ENCODE measurements at regions not wholly inside any gene's neighbourhood (a gene's known extent, or its start where the extent isn't known, plus 50 kb on each side); places are given as distances from the start of the nearest gene placed in this dataset.

DNA sequence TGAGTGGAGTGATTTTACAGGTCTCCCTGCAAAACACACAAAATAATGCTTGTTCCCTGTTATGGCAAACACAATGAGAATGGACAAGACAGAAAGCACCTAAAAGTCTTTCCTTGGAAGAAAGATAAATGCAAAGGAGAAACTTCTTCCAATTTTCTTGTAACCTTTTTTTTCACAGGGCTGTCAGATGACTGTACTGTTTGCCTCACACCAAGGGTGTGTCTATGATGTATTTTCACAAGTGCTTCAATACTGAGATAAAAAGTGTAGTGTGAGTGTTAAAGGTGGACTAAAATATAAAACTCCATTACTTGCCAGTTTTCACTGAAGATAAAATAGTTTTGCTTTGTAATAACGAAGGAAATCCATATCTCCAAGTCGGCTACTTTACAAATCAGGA lies 194.5 kb downstream of the CENPW start:
- FAIRE-seq (no peak), DNase-seq (ENCODE audit: insufficient read length, low spot score) (no peak)
- TF ChIP-seq, protein P1, sequence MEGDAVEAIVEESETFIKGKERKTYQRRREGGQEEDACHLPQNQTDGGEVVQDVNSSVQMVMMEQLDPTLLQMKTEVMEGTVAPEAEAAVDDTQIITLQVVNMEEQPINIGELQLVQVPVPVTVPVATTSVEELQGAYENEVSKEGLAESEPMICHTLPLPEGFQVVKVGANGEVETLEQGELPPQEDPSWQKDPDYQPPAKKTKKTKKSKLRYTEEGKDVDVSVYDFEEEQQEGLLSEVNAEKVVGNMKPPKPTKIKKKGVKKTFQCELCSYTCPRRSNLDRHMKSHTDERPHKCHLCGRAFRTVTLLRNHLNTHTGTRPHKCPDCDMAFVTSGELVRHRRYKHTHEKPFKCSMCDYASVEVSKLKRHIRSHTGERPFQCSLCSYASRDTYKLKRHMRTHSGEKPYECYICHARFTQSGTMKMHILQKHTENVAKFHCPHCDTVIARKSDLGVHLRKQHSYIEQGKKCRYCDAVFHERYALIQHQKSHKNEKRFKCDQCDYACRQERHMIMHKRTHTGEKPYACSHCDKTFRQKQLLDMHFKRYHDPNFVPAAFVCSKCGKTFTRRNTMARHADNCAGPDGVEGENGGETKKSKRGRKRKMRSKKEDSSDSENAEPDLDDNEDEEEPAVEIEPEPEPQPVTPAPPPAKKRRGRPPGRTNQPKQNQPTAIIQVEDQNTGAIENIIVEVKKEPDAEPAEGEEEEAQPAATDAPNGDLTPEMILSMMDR (IDR thresholded peaks at IDR 0.05; ENCODE audit: insufficient read depth, missing control alignments): no peak

DNA sequence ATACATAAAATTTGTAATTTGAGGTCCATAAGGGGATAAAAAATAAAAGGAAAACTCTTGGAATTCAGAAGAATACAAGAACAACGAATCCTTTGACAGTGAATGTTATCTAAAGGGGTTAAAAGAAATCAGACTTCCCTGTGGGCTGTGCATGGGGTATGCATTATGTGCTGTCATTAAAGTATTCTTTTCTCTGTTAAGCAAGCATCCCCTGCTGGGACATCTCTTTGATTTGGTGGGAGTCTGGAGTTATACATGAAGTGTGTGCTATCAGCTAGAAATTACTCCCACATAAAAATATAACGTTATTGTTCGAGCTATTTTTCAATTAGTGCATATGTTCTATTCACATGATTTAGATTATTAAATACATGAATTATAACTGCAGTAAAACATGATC lies 195.2 kb downstream of the CENPW start:
- TF ChIP-seq, protein P1 (IDR thresholded peaks at IDR 0.05; ENCODE audit: insufficient read depth, missing control alignments): no peak
- FAIRE-seq: no peak
- no peak for DNase-seq (ENCODE audit: insufficient read length, low spot score)

DNA sequence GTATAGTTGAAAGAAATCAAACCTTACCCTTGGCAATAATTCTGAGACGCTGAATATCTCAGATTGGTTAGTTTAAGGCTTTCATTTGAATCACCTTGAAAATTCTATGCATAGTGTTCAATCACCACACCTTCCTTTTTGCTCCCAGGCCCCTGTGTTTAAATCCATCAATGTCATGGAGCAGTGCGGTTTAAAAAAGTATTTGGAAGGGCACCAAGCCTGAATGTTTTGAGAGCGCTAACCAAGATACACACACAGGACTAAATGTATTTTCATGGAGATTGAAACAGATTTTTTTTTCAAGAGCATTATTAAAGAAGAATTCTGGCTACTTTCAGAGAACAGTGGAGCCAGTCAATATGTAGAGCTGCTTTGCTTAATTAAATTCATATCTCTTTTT lies 195.7 kb downstream of the CENPW start:
- DNase-seq (ENCODE audit: insufficient read length, low spot score) (no peak), FAIRE-seq (no peak)
- TF ChIP-seq, protein P1 (IDR thresholded peaks at IDR 0.05; ENCODE audit: insufficient read depth, missing control alignments): no peak

DNA sequence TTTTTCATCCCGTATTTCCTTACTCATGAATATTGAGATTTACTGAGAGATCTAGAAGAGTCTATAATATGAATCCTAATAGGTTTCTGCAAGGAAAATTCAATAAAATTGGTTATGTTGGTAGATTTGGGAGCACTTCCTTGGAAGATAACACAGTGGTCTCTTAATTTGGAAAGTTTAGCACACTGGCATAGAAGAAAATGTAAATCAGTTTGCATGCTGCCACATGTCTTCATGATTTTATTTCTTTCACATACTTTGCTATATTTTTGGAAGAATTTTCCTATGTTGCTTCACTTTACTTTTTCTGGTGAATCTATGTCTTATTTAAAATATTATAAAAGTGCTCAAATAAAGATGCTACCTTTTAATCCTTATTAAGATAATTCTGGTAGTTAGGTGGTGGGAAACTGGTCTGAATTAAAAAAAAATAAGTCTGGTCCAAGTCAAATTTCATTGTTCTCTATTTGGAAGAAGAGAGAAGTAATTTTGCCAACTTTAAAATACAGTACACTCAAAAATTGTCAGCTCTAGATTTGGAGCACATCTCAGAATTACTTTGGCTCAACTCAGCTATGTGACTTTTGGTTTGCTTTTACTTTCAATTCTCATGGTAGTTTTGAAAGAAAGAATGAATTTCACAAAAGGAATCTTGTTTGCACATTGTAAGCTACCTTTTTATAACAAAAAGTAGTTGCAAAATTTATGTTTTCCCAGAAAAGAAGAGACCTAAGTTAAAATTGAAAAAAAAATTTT lies 197.3 kb downstream of the CENPW start:
- FAIRE-seq: no peak
- no peak for DNase-seq (ENCODE audit: insufficient read length, low spot score)
- TF ChIP-seq, protein P1 (IDR thresholded peaks at IDR 0.05; ENCODE audit: insufficient read depth, missing control alignments): no peak

DNA sequence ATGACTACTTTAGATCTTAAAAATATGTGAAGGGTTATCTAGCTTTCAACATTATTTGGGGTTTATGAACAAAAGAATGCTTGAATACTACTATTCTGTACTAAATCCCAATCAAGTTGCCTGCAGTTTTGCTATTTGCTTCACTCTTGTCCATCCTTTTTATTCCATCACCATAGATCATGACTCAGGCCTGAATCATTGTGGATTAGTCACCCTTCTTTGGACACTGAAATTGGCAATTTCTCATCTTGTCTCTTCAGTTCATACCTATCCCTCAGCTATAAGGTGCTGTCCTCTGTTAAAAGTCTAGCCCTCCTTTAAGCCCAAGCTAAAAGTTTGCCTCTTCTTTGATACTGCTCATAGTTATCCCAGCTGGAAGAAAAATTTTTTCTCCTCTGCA lies 199.1 kb downstream of the CENPW start:
- no peak for FAIRE-seq
- no peak for DNase-seq (ENCODE audit: insufficient read length, low spot score)
- TF ChIP-seq, protein P1 (IDR thresholded peaks at IDR 0.05; ENCODE audit: insufficient read depth, missing control alignments): no peak

DNA sequence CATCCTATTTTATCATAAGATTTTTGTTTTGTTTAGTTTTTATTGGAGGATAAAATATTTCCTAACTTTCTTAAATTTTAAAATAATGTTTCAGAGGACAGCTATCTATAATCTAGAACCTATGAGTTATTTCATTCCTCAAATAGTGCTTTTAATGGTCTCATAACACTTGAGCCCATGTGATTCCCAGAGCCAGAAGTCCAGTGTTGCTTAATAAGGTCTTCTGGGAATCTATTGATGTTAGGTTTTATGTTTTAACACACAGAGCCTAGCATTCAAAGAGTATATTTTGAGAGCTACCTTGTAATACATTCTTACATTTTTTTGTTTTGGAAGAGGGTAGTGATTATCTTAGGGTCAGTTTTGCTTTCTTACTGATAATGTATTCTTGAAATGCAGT lies 200.2 kb downstream of the CENPW start:
- DNase-seq (ENCODE audit: insufficient read length, low spot score) (no peak), FAIRE-seq (no peak)
- TF ChIP-seq, protein P1 (IDR thresholded peaks at IDR 0.05; ENCODE audit: insufficient read depth, missing control alignments): no peak

DNA sequence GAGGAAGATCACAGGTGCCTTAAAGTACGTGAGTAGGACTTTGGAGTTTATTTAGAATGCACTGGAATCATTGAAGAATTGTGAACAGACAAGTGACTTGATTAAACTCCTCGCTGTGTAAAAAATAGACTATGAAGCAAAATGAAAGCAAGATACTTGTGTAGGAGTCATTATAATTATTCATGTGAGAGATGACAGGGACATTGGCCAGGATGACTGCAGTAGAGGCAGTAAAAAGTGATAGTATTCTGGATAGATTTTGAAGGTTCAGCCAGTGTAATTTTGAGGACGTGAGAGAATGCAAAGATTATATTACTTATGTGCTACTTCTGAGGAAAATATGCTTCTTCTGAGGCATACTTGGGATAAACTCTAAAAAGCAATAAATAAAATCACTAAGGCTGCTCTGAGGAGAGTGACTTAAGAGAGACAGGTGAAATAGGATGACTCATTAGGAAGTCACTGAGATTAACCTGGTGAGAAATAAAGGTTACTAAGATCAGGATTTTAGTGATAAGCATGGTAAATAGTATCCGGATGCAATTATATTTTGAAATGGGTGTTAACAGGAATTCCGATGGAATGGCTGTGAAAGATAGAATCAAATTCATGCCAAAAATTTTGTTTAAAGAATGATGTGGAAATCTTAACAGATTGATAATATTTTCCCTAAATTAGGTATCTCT lies 202.0 kb downstream of the CENPW start:
- FAIRE-seq: no peak
- TF ChIP-seq, protein P1 (IDR thresholded peaks at IDR 0.05; ENCODE audit: insufficient read depth, missing control alignments): no peak

More for the DNA sequence above, 202.0 kb downstream of the CENPW start:
- no peak for DNase-seq (ENCODE audit: insufficient read length, low spot score)

All from D721Med (cell line).